HG03378 (cell line): ENCODE measurements at regions not wholly inside any gene's neighbourhood (a gene's known extent, or its start where the extent isn't known, plus 50 kb on each side); places are given as distances from the start of the nearest gene placed in this dataset.

Source experiments
- ATAC-seq: cut with Tn5 transposase; IDR thresholded peaks from one replicate; pipeline ENCODE4 v1.9.1; 2021; ENCODE audit warnings: mild to moderate bottlenecking, moderate library complexity; ENCODE audit not compliant: unreplicated experiment

GRCh38 chr18:31213641-31214040 lies 51.0 kb upstream of the DSC1 start:
- no peak for ATAC-seq

- ATAC-seq = no peak
Measured at GRCh38 chr18:31217038-31217849, 54.6 kb upstream of the DSC1 start.

- no peak for ATAC-seq
Measured at GRCh38 chr18:31218671-31219383, 56.2 kb upstream of the DSC1 start.

GRCh38 chr18:31219395-31219794 lies 56.7 kb upstream of the DSC1 start:
- no peak for ATAC-seq

- no peak for ATAC-seq
Measured at GRCh38 chr18:31223371-31223770, 60.7 kb upstream of the DSC1 start.

- ATAC-seq = no peak
Measured at GRCh38 chr18:31225668-31226067, 63.0 kb upstream of the DSC1 start.

GRCh38 chr18:31227497-31228229 lies 65.0 kb upstream of the DSC1 start:
- no peak for ATAC-seq

- ATAC-seq = no peak
Measured at GRCh38 chr18:31229829-31230228, 67.2 kb upstream of the DSC1 start.

GRCh38 chr18:31230495-31230894 lies 67.8 kb upstream of the DSC1 start:
- ATAC-seq = peak; percentile 73

- no peak for ATAC-seq
Measured at GRCh38 chr18:31232013-31232412, 69.4 kb upstream of the DSC1 start.

GRCh38 chr18:31232775-31233424 lies 70.2 kb upstream of the DSC1 start:
- no peak for ATAC-seq

GRCh38 chr18:31233621-31234275 lies 71.1 kb upstream of the DSC1 start:
- ATAC-seq = no peak

GRCh38 chr18:31235856-31236255 lies 73.2 kb upstream of the DSC1 start:
- ATAC-seq = no peak

GRCh38 chr18:31237142-31237541 lies 74.5 kb upstream of the DSC1 start:
- no peak for ATAC-seq

GRCh38 chr18:31241425-31241824 lies 76.5 kb upstream of the DSG1 start:
- no peak for ATAC-seq

GRCh38 chr18:31241900-31242409 lies 76.0 kb upstream of the DSG1 start:
- ATAC-seq = peak; percentile 67

GRCh38 chr18:31243740-31244512 lies 74.0 kb upstream of the DSG1 start:
- ATAC-seq = no peak

- ATAC-seq = no peak
Measured at GRCh38 chr18:31244771-31245394, 73.1 kb upstream of the DSG1 start.

GRCh38 chr18:31245820-31246219 lies 72.1 kb upstream of the DSG1 start:
- ATAC-seq = no peak
